RWPE2 (cell line): ENCODE measurements at regions not wholly inside any gene's neighbourhood (a gene's known extent, or its start where the extent isn't known, plus 50 kb on each side); places are given as distances from the start of the nearest gene placed in this dataset.

Experiments
- ATAC-seq: fragments of 200-7000 bp; cut with Tn5 transposase; 3 replicates; pipeline ENCODE4 v1.9.1; 2021; ENCODE audit warnings: low read depth
- DNase-seq: peaks from one replicate; pipeline ENCODE4 v3.0.0-alpha.2; 2020; ENCODE audit warnings: low spot score
- H3K27ac ChIP-seq: fragments of 450-650 bp; 2 replicates; pipeline ENCODE4 v1.5.1; 2017; ENCODE audit warnings: mild to moderate bottlenecking; ENCODE audit not compliant: poor library complexity, severe bottlenecking
- H3K27me3 ChIP-seq: fragments of 250-450 bp; sonication (Bioruptor Pico); 2 replicates; pipeline ENCODE4 v1.5.1; 2021; ENCODE audit warnings: mild to moderate bottlenecking, moderate library complexity; ENCODE audit not compliant: insufficient read depth, poor library complexity, severe bottlenecking
- H3K36me3 ChIP-seq: fragments of 250-450 bp; sonication (Bioruptor Pico); 2 replicates; pipeline ENCODE4 v1.5.1; 2020; ENCODE audit warnings: low read depth, mild to moderate bottlenecking, moderate library complexity
- H3K4me1 ChIP-seq: fragments of 250-450 bp; sonication (Bioruptor Pico); 2 replicates; pipeline ENCODE4 v1.5.1; 2021; ENCODE audit warnings: mild to moderate bottlenecking, moderate library complexity; ENCODE audit not compliant: insufficient read depth, poor library complexity, severe bottlenecking
- H3K4me3 ChIP-seq: fragments of 250-450 bp; sonication (Bioruptor Pico); 2 replicates; pipeline ENCODE4 v1.5.1; 2021; ENCODE audit warnings: mild to moderate bottlenecking, moderate library complexity; ENCODE audit not compliant: severe bottlenecking
- H3K9me3 ChIP-seq: fragments of 250-450 bp; sonication (Bioruptor Pico); 2 replicates; pipeline ENCODE4 v1.5.1; 2021; ENCODE audit warnings: mild to moderate bottlenecking, moderate library complexity; ENCODE audit not compliant: severe bottlenecking
- CTCF ChIP-seq: fragments of 450-650 bp; IDR thresholded peaks from one replicate; pipeline ENCODE4 v1.5.1; 2017; ENCODE audit warnings: mild to moderate bottlenecking, moderate library complexity; ENCODE audit not compliant: poor library complexity, severe bottlenecking

- Histone ChIP-seq H3K36me3 (no peaks in the 10 kb centered on the region), H3K4me1 (no peaks in the 10 kb centered on the region), H3K27me3 (peaks cover 3% of the 10 kb centered on the region), H3K4me3 (no peak overlapping the region), H3K9me3 (no peaks in the 10 kb centered on the region), H3K27ac (no peak overlapping the region)
- ATAC-seq (no peak), DNase-seq (no peak)
- no peak for TF ChIP-seq CTCF
Observed at GRCh38 chr17:74040291-74040690, 163.2 kb upstream of the RPL38 start.

GRCh38 chr17:74040729-74041128 is 162.7 kb upstream of the RPL38 start:
- H3K4me1 ChIP-seq = no peaks in the 10 kb centered on the region
- DNase-seq (no peak), ATAC-seq (no peak)
- no peaks in the 10 kb centered on the region for H3K9me3 ChIP-seq
- H3K4me3 ChIP-seq = no peak overlapping the region
- H3K27ac ChIP-seq = no peak overlapping the region
- TF ChIP-seq CTCF = no peak
- H3K36me3 ChIP-seq = no peaks in the 10 kb centered on the region
- no peaks in the 10 kb centered on the region for H3K27me3 ChIP-seq

GRCh38 chr17:74041869-74042640 is 161.4 kb upstream of the RPL38 start:
- no peak for ATAC-seq
- no peak for DNase-seq
- no peak for TF ChIP-seq CTCF
- no peaks in the 10 kb centered on the region for H3K36me3 ChIP-seq
- no peaks in the 10 kb centered on the region for H3K4me1 ChIP-seq
- H3K4me3 ChIP-seq = no peak overlapping the region
- no peak overlapping the region for H3K27ac ChIP-seq
- H3K27me3 ChIP-seq = peaks cover 6% of the 10 kb centered on the region
- no peaks in the 10 kb centered on the region for H3K9me3 ChIP-seq

GRCh38 chr17:74042744-74043486 is 160.6 kb upstream of the RPL38 start:
- H3K27me3 ChIP-seq = peaks cover 8% of the 10 kb centered on the region
- no peak overlapping the region for H3K4me3 ChIP-seq
- no peak for TF ChIP-seq CTCF
- no peaks in the 10 kb centered on the region for H3K9me3 ChIP-seq
- H3K27ac ChIP-seq = no peak overlapping the region
- H3K36me3 ChIP-seq = no peaks in the 10 kb centered on the region
- DNase-seq (peak; percentile 87), ATAC-seq (peak; percentile 97)
- no peaks in the 10 kb centered on the region for H3K4me1 ChIP-seq

- no peaks in the 10 kb centered on the region for H3K4me1 ChIP-seq
- H3K27ac ChIP-seq = no peak overlapping the region
- no peak for TF ChIP-seq CTCF
- no peak overlapping the region for H3K4me3 ChIP-seq
- no peak for ATAC-seq
- H3K36me3 ChIP-seq = no peaks in the 10 kb centered on the region
- H3K27me3 ChIP-seq = peaks cover 17% of the 10 kb centered on the region
- no peak for DNase-seq
- no peaks in the 10 kb centered on the region for H3K9me3 ChIP-seq
Observed at GRCh38 chr17:74043976-74044375, 159.5 kb upstream of the RPL38 start.
